ENCODE measurements at regions not wholly inside any gene's neighbourhood (a gene's known extent, or its start where the extent isn't known, plus 50 kb on each side); places are given as distances from the start of the nearest gene placed in this dataset.

GRCh38 chr5:5584751-5585150 is 162.3 kb downstream of the ICE1 start:
- no peaks in the 10 kb centered on the region for H3K4me1 Mint-ChIP-seq
- no peak overlapping the region for H3K23ac ChIP-seq (ENCODE audit: insufficient read length, low read depth, low read length)
- H4K20me1 ChIP-seq (ENCODE audit: control insufficient read depth, insufficient read depth, insufficient read length) = no peaks in the 10 kb centered on the region
- no peaks in the 10 kb centered on the region for H3K79me1 ChIP-seq (ENCODE audit: insufficient read depth, low read depth, low read length, poor library complexity, severe bottlenecking)
- no peak overlapping the region for H3K56ac ChIP-seq (ENCODE audit: insufficient read length, low read depth, low read length)
- no peak overlapping the region for H3K18ac ChIP-seq (ENCODE audit: insufficient read length, low read depth, low read length)
- H3T11ph ChIP-seq (ENCODE audit: low read length) = no peak overlapping the region
- no peak overlapping the region for H2BK15ac ChIP-seq (ENCODE audit: low read depth, low read length)
- H3K14ac ChIP-seq (ENCODE audit: insufficient read depth, low read length) = no peak overlapping the region
- H3K4me3 Mint-ChIP-seq = no peak overlapping the region
- no peaks in the 10 kb centered on the region for H3K79me2 ChIP-seq (ENCODE audit: insufficient read depth, low read length)
- H3K4me1 ChIP-seq (ENCODE audit: insufficient read depth, low read length) = no peaks in the 10 kb centered on the region
- H3K27ac Mint-ChIP-seq = no peak overlapping the region
- H3K27me3 ChIP-seq (ENCODE audit: insufficient read depth, low read length) = no peaks in the 10 kb centered on the region
- H4K91ac ChIP-seq (ENCODE audit: insufficient read length, low read depth, low read length) = no peak overlapping the region
- H3K4ac ChIP-seq (ENCODE audit: low read depth, low read length) = no peak overlapping the region
- H3K27me3 Mint-ChIP-seq (ENCODE audit: low read depth) = peaks cover 2% of the 10 kb centered on the region; the same call in 1 of the 2 replicates
- no peak overlapping the region for H3K4me2 ChIP-seq (ENCODE audit: insufficient read depth, insufficient read length, low read length)
- no peaks in the 10 kb centered on the region for H3K23me2 ChIP-seq (ENCODE audit: insufficient read length, low read depth, low read length, poor library complexity, severe bottlenecking)
- H2BK5ac ChIP-seq (ENCODE audit: insufficient read length, low read length) = no peak overlapping the region
- no peak overlapping the region for H2AFZ ChIP-seq (ENCODE audit: low read length)
- no peak overlapping the region for H4K5ac ChIP-seq (ENCODE audit: insufficient read length, low read depth, low read length)
- no peak for TF ChIP-seq CTCF (conservative IDR thresholded peaks at IDR 0.05)
- H4K8ac ChIP-seq (replicated peaks; ENCODE audit: insufficient read length, low read depth, low read length) = no peak overlapping the region
- H2AK5ac ChIP-seq (ENCODE audit: insufficient read length, low read length) = no peak overlapping the region
- H3K27ac ChIP-seq (ENCODE audit: insufficient read length, low read depth, low read length) = no peak overlapping the region
- H3K9me3 Mint-ChIP-seq = peaks cover 6 to 7% of the 10 kb centered on the region in 2 experiments; a peak in 3 of 5 replicates
- H3K36me3 Mint-ChIP-seq (ENCODE audit: insufficient read depth in 1 of 3, low read depth in 3 of 3) = peaks cover 0 to 8% (median 0%) of the 10 kb centered on the region in 3 experiments; a peak in 2 of 7 replicates
- peaks cover 11% of the 10 kb centered on the region for H3K9me3 ChIP-seq (ENCODE audit: control insufficient read depth, low read depth, low read length)
- H2BK12ac ChIP-seq (ENCODE audit: insufficient read length, low read depth, low read length) = no peak overlapping the region
- DNase-seq = no peak
- no CpG with 5 or more reads among the region's 4 CpGs for WGBS (ENCODE audit: extremely low coverage, insufficient read length, low lambda C conversion rate)
- H3K9ac ChIP-seq (ENCODE audit: extremely low read depth, insufficient read length, low read length) = no peak overlapping the region
- no peak overlapping the region for H2BK120ac ChIP-seq (ENCODE audit: low read depth, low read length, poor library complexity, severe bottlenecking)
- no peak overlapping the region for H2BK20ac ChIP-seq (ENCODE audit: low read depth, low read length, poor library complexity, severe bottlenecking)
